ENCODE measurements at regions not wholly inside any gene's neighbourhood (a gene's known extent, or its start where the extent isn't known, plus 50 kb on each side); places are given as distances from the start of the nearest gene placed in this dataset.

- Mint-ChIP-seq H3K27me3 (peaks cover 15% of the 10 kb centered on the region), H3K4me1 (no peaks in the 10 kb centered on the region), H3K4me3 (no peak overlapping the region), H3K27ac (no peak overlapping the region), H3K9me3 (ENCODE audit: insufficient read depth) (no peaks in the 10 kb centered on the region)
- Histone ChIP-seq H3K9me3 (ENCODE audit: control extremely low read depth in 1 of 3, control insufficient read depth in 2 of 3, insufficient read depth in 1 of 3, low read length in 2 of 3) (no peaks in the 10 kb centered on the region), H3K27ac (ENCODE audit: low read length in 2 of 2) (no peak overlapping the region), H3K27me3 (replicated peaks in 1 of 4; ENCODE audit: control extremely low read depth in 1 of 4, control insufficient read depth in 3 of 4, insufficient read depth in 4 of 4, low read length in 3 of 4) (peaks cover 0 to 3% (median 0%) of the 10 kb centered on the region in 4 experiments), H3K4me3 (ENCODE audit: control extremely low read depth in 1 of 5, extremely low read depth in 1 of 5, insufficient read depth in 1 of 5, low read depth in 2 of 5, low read length in 4 of 5) (no peak overlapping the region), H3K79me2 (ENCODE audit: control insufficient read depth, insufficient read depth, low read length) (no peaks in the 10 kb centered on the region), H3K4me1 (ENCODE audit: control insufficient read depth in 2 of 2, insufficient read depth in 2 of 2, low read length in 2 of 2) (no peaks in the 10 kb centered on the region), H4K20me1 (ENCODE audit: control insufficient read depth, insufficient read depth, low read length, poor library complexity, severe bottlenecking) (no peaks in the 10 kb centered on the region), H3K36me3 (replicated peaks in 1 of 2; ENCODE audit: control extremely low read depth in 1 of 2, control insufficient read depth in 1 of 2, extremely low read depth in 1 of 2, insufficient read depth in 2 of 2, low read length in 1 of 2) (no peaks in the 10 kb centered on the region), H2AFZ (ENCODE audit: insufficient read depth, low read depth, low read length, poor library complexity, severe bottlenecking) (no peak overlapping the region), H3K4me2 (replicated peaks; ENCODE audit: low read depth, low read length, poor library complexity, severe bottlenecking) (no peak overlapping the region), H3K9ac (ENCODE audit: low read length) (no peak overlapping the region)
- intact Hi-C loops (cut with micrococcal nuclease), result no loop called here
- DNase-seq (no peak), ATAC-seq (ENCODE audit: low read depth) (no peak)
- POLR2A ChIA-PET, result no interaction called here
- WGBS (ENCODE audit: insufficient coverage), result 86% methylated on average over 4 of the region's 5 CpGs
- CTCF ChIA-PET, result no interaction called here
- TF ChIP-seq CTCF (IDR thresholded peaks at IDR 0.05), result no peak
- TF ChIP-seq EZH2 (IDR thresholded peaks at IDR 0.05; ENCODE audit: borderline replicate concordance, insufficient read depth, low read depth, low read length, poor library complexity, severe bottlenecking), result no peak
These were observed 148.3 kb upstream of the TSC22D2 start for GRCh38 chr3:150259526-150260397.

- Mint-ChIP-seq H3K27me3 (peaks cover 22% of the 10 kb centered on the region), H3K27ac (no peak overlapping the region), H3K9me3 (ENCODE audit: insufficient read depth) (no peaks in the 10 kb centered on the region), H3K4me1 (no peaks in the 10 kb centered on the region), H3K4me3 (no peak overlapping the region)
- Histone ChIP-seq H3K36me3 (replicated peaks in 1 of 2; ENCODE audit: control extremely low read depth in 1 of 2, control insufficient read depth in 1 of 2, extremely low read depth in 1 of 2, insufficient read depth in 2 of 2, low read length in 1 of 2) (no peaks in the 10 kb centered on the region), H3K4me3 (ENCODE audit: control extremely low read depth in 1 of 5, extremely low read depth in 1 of 5, insufficient read depth in 1 of 5, low read depth in 2 of 5, low read length in 4 of 5) (no peak overlapping the region), H3K79me2 (ENCODE audit: control insufficient read depth, insufficient read depth, low read length) (no peaks in the 10 kb centered on the region), H3K4me2 (replicated peaks; ENCODE audit: low read depth, low read length, poor library complexity, severe bottlenecking) (no peak overlapping the region), H3K9ac (ENCODE audit: low read length) (no peak overlapping the region), H3K27ac (ENCODE audit: low read length in 2 of 2) (no peak overlapping the region), H4K20me1 (ENCODE audit: control insufficient read depth, insufficient read depth, low read length, poor library complexity, severe bottlenecking) (no peaks in the 10 kb centered on the region), H3K4me1 (ENCODE audit: control insufficient read depth in 2 of 2, insufficient read depth in 2 of 2, low read length in 2 of 2) (no peaks in the 10 kb centered on the region), H2AFZ (ENCODE audit: insufficient read depth, low read depth, low read length, poor library complexity, severe bottlenecking) (no peak overlapping the region), H3K9me3 (ENCODE audit: control extremely low read depth in 1 of 3, control insufficient read depth in 2 of 3, insufficient read depth in 1 of 3, low read length in 2 of 3) (no peaks in the 10 kb centered on the region), H3K27me3 (replicated peaks in 1 of 4; ENCODE audit: control extremely low read depth in 1 of 4, control insufficient read depth in 3 of 4, insufficient read depth in 4 of 4, low read length in 3 of 4) (peaks cover 0 to 3% (median 0%) of the 10 kb centered on the region in 4 experiments)
- no peak for DNase-seq
- POLR2A ChIA-PET, result no interaction called here
- TF ChIP-seq EZH2 (IDR thresholded peaks at IDR 0.05; ENCODE audit: borderline replicate concordance, insufficient read depth, low read depth, low read length, poor library complexity, severe bottlenecking) (no peak), CTCF (IDR thresholded peaks at IDR 0.05) (no peak)
- ATAC-seq (ENCODE audit: low read depth), result no peak
- intact Hi-C loops (cut with micrococcal nuclease), result no loop called here
- 83% methylated on average over 5 of the region's 5 CpGs for WGBS (ENCODE audit: insufficient coverage)
- CTCF ChIA-PET, result no interaction called here
These were observed 151.3 kb upstream of the TSC22D2 start for GRCh38 chr3:150256782-150257181.
